GM12891 (cell line): ENCODE measurements at regions not wholly inside any gene's neighbourhood (a gene's known extent, or its start where the extent isn't known, plus 50 kb on each side); places are given as distances from the start of the nearest gene placed in this dataset.

ENCODE experiments used
- POLR2A ChIP-seq: IDR thresholded peaks from 2 replicates; pipeline ENCODE4 v1.6.1; 2011; ENCODE audit warnings: low read depth, low read length, control low read depth
- POLR2AphosphoS5 ChIP-seq: IDR thresholded peaks from 2 replicates; pipeline ENCODE4 v1.6.1; 2011; ENCODE audit warnings: low read depth, low read length, control low read depth
- TAF1 ChIP-seq: IDR thresholded peaks from 2 replicates; pipeline ENCODE4 v1.6.1; 2011; ENCODE audit warnings: low read depth, low read length, control low read depth

DNA sequence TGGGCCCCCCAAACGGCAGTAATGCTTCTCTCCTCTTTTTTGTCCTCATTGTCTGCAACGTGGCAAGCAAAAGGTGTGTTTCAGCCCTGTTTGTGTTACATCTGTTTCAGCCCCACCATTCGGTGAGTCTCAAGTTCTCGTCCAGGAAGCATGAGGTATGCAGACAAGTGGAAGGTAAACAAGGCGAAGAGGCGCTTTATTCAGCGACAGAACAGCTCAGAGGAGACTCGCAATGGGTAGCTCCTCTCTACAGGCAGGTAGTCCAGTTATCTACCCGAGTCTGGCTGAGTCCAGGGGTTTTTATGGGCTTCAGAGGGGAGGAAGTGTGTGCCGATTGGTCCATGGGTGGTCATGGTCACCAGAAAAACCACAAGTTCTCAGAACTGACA is 733.4 kb upstream of the CDH7 start:
- TF ChIP-seq POLR2A: no peak
- no peak for TF ChIP-seq POLR2AphosphoS5
- TF ChIP-seq TAF1: no peak
